AG04450 (cell line): ENCODE measurements at regions not wholly inside any gene's neighbourhood (a gene's known extent, or its start where the extent isn't known, plus 50 kb on each side); places are given as distances from the start of the nearest gene placed in this dataset.

Source experiments
- CTCF ChIA-PET: fragments of 300-600, 350-600 bp; formaldehyde crosslinking; extraction: SDS; loops from one replicate; lab custom pipeline; 2022; ENCODE audit warnings: antibody characterized with exemption, inconsistent platforms; lab: Charles Lee
- POLR2A ChIA-PET: fragments of 350-600 bp; formaldehyde crosslinking; extraction: SDS; loops from one replicate; lab custom pipeline; 2021; ENCODE audit warnings: antibody characterized with exemption, inconsistent platforms; lab: Yijun Ruan, JAX
- DNase-seq: peaks from one replicate; pipeline ENCODE4 v3.0.0-alpha.2; 2011; ENCODE audit warnings: low read depth, low spot score
- H3K27ac ChIP-seq: one replicate; pipeline ENCODE4 v1.5.1; 2012; ENCODE audit warnings: low read depth, low read length, control low read depth
- H3K27me3 ChIP-seq: one replicate; pipeline ENCODE4 v1.6.0; 2012; ENCODE audit warnings: low read length; ENCODE audit not compliant: control insufficient read depth, insufficient read depth
- H3K4me3 ChIP-seq: 2 replicates; pipeline ENCODE4 v1.5.1; 2011; ENCODE audit warnings: mild to moderate bottlenecking, low read depth, low read length, control low read depth
- H3K9me3 ChIP-seq: 2 replicates; pipeline ENCODE4 v1.5.1; 2012; ENCODE audit warnings: low read length; ENCODE audit not compliant: control insufficient read depth, insufficient read depth
- CTCF ChIP-seq: IDR thresholded peaks from 2 replicates; pipeline ENCODE4 v1.5.1; 2011; ENCODE audit warnings: low read depth, low read length, control low read depth, inconsistent platforms

- ChIA-PET POLR2A (no interaction called here), CTCF (interaction anchor here (1.2 to 2.1 kb wide), 2 partner anchors 20 to 424 kb away, joined by 3 to 8 read pairs; no protein-coding TSS in a partner anchor)
- H3K27me3 ChIP-seq: peaks cover 1% of the 10 kb centered on the region
- H3K27ac ChIP-seq: no peak overlapping the region
- TF ChIP-seq CTCF: no peak
- H3K4me3 ChIP-seq: no peak overlapping the region
- no peaks in the 10 kb centered on the region for H3K9me3 ChIP-seq
- DNase-seq: no peak
Measured at GRCh38 chr2:191738003-191738402, 60.1 kb downstream of the NABP1 start.

GRCh38 chr2:191738667-191739066, 60.7 kb downstream of the NABP1 start:
- TF ChIP-seq CTCF: no peak
- no peak overlapping the region for H3K27ac ChIP-seq
- no peak for DNase-seq
- POLR2A ChIA-PET: no interaction called here
- no peaks in the 10 kb centered on the region for H3K9me3 ChIP-seq
- CTCF ChIA-PET: interaction anchor here (1.2 to 2.1 kb wide), 2 partner anchors 20 to 424 kb away, joined by 3 to 8 read pairs; no protein-coding TSS in a partner anchor
- H3K4me3 ChIP-seq: no peak overlapping the region
- no peaks in the 10 kb centered on the region for H3K27me3 ChIP-seq

- ChIA-PET POLR2A (no interaction called here), CTCF (interaction anchor here (1.2 to 2.1 kb wide), 2 partner anchors 19 to 73 kb away, joined by 3 to 8 read pairs; no protein-coding TSS in a partner anchor)
- no peak for TF ChIP-seq CTCF
- Histone ChIP-seq H3K9me3 (no peaks in the 10 kb centered on the region), H3K27me3 (no peaks in the 10 kb centered on the region), H3K4me3 (no peak overlapping the region), H3K27ac (no peak overlapping the region)
- DNase-seq: no peak
Measured at GRCh38 chr2:191739194-191739593, 61.3 kb downstream of the NABP1 start.

GRCh38 chr2:191740016-191740419, 62.1 kb downstream of the NABP1 start:
- ChIA-PET CTCF (interaction anchor here (1.2 to 2.1 kb wide), 2 partner anchors 18 to 72 kb away, joined by 3 to 8 read pairs; no protein-coding TSS in a partner anchor), POLR2A (no interaction called here)
- no peaks in the 10 kb centered on the region for H3K27me3 ChIP-seq
- no peaks in the 10 kb centered on the region for H3K9me3 ChIP-seq
- no peak overlapping the region for H3K27ac ChIP-seq
- H3K4me3 ChIP-seq: no peak overlapping the region
- no peak for TF ChIP-seq CTCF
- DNase-seq: no peak

- H3K4me3 ChIP-seq: no peak overlapping the region
- no peak overlapping the region for H3K27ac ChIP-seq
- no peak for TF ChIP-seq CTCF
- CTCF ChIA-PET: no interaction called here
- no peaks in the 10 kb centered on the region for H3K9me3 ChIP-seq
- H3K27me3 ChIP-seq: no peaks in the 10 kb centered on the region
- POLR2A ChIA-PET: no interaction called here
- no peak for DNase-seq
Measured at GRCh38 chr2:191740759-191741158, 62.8 kb downstream of the NABP1 start.
